ENCODE measurements at regions not wholly inside any gene's neighbourhood (a gene's known extent, or its start where the extent isn't known, plus 50 kb on each side); places are given as distances from the start of the nearest gene placed in this dataset.

- CTCF ChIA-PET, result interaction anchor here (0.7 to 0.9 kb wide), 2 partner anchors 15 to 101 kb away, joined by 3 to 5 read pairs; no protein-coding TSS in a partner anchor
- DNase-seq (ENCODE audit: low read depth, low spot score) (no peak), FAIRE-seq (no peak)
- intact Hi-C loops (cut with micrococcal nuclease) (no loop called here), dilution Hi-C loops (cut with MboI; ENCODE audit: extremely low pct_ligation_motif_present, low sequenced_read_pairs) (no loop called here)
- H3K27me3 ChIP-seq (ENCODE audit: control insufficient read depth in 2 of 2, insufficient read depth in 2 of 2, low read length in 2 of 2), result no peaks in the 10 kb centered on the region
- H3K9me3 ChIP-seq (replicated peaks; ENCODE audit: control insufficient read depth, insufficient read depth, low read length), result no peaks in the 10 kb centered on the region
- no peaks in the 10 kb centered on the region for H3K79me2 ChIP-seq (ENCODE audit: control insufficient read depth, insufficient read depth, low read length)
- no peaks in the 10 kb centered on the region for H3K36me3 ChIP-seq (ENCODE audit: control insufficient read depth in 2 of 2, extremely low read depth in 1 of 2, insufficient read depth in 2 of 2, low read length in 2 of 2)
- TF ChIP-seq FOS (IDR thresholded peaks at IDR 0.05; ENCODE audit: borderline replicate concordance, insufficient read depth, low read length) (no peak), JUN (IDR thresholded peaks at IDR 0.05; ENCODE audit: borderline replicate concordance, insufficient read depth, insufficient read length, low read depth) (no peak), MYC (IDR thresholded peaks at IDR 0.05; ENCODE audit: low read depth, low read length) (no peak), POLR2A (IDR thresholded peaks at IDR 0.05; ENCODE audit: low read depth, low read length) (no peak)
- no peak overlapping the region for H3K4me3 ChIP-seq (replicated peaks in 1 of 3; ENCODE audit: insufficient read depth in 1 of 3, low read depth in 1 of 3, low read length in 3 of 3)
- no peaks in the 10 kb centered on the region for H3K9me1 ChIP-seq (replicated peaks; ENCODE audit: control insufficient read depth, extremely low read depth, insufficient read depth, low read length)
- no peak overlapping the region for H3K9ac ChIP-seq (replicated peaks; ENCODE audit: extremely low read depth, insufficient read depth, low read length)
- no TSS peak for BruUV-seq (replicated peaks)
- no peaks in the 10 kb centered on the region for H4K20me1 ChIP-seq (replicated peaks; ENCODE audit: control insufficient read depth, extremely low read depth, insufficient read depth, low read length)
- POLR2A ChIA-PET, result no interaction called here
- H3K4me1 ChIP-seq (ENCODE audit: control insufficient read depth, extremely low read depth, insufficient read depth, low read length), result no peaks in the 10 kb centered on the region
- no peak overlapping the region for H3K27ac ChIP-seq (ENCODE audit: insufficient read depth, low read depth, low read length)
- no peak overlapping the region for H2AFZ ChIP-seq (ENCODE audit: low read depth, low read length)
- no peak overlapping the region for H3K4me2 ChIP-seq (ENCODE audit: insufficient read depth, low read length)
Measured at GRCh38 chr5:50947906-50948683, 281.7 kb downstream of the PARP8 start.

GRCh38 chr5:50953290-50953689, 286.9 kb downstream of the PARP8 start:
- Histone ChIP-seq H4K20me1 (replicated peaks; ENCODE audit: control insufficient read depth, extremely low read depth, insufficient read depth, low read length) (no peaks in the 10 kb centered on the region), H3K9ac (replicated peaks; ENCODE audit: extremely low read depth, insufficient read depth, low read length) (no peak overlapping the region), H2AFZ (ENCODE audit: low read depth, low read length) (no peak overlapping the region), H3K4me1 (ENCODE audit: control insufficient read depth, extremely low read depth, insufficient read depth, low read length) (no peaks in the 10 kb centered on the region), H3K27ac (ENCODE audit: insufficient read depth, low read depth, low read length) (no peak overlapping the region), H3K79me2 (ENCODE audit: control insufficient read depth, insufficient read depth, low read length) (no peaks in the 10 kb centered on the region), H3K4me2 (ENCODE audit: insufficient read depth, low read length) (no peak overlapping the region), H3K9me3 (replicated peaks; ENCODE audit: control insufficient read depth, insufficient read depth, low read length) (no peaks in the 10 kb centered on the region), H3K4me3 (replicated peaks in 1 of 3; ENCODE audit: insufficient read depth in 1 of 3, low read depth in 1 of 3, low read length in 3 of 3) (no peak overlapping the region), H3K9me1 (replicated peaks; ENCODE audit: control insufficient read depth, extremely low read depth, insufficient read depth, low read length) (no peaks in the 10 kb centered on the region), H3K27me3 (ENCODE audit: control insufficient read depth in 2 of 2, insufficient read depth in 2 of 2, low read length in 2 of 2) (no peaks in the 10 kb centered on the region), H3K36me3 (ENCODE audit: control insufficient read depth in 2 of 2, extremely low read depth in 1 of 2, insufficient read depth in 2 of 2, low read length in 2 of 2) (no peaks in the 10 kb centered on the region)
- no peak for TF ChIP-seq CTCF (IDR thresholded peaks at IDR 0.05; ENCODE audit: extremely low read depth in 1 of 2, insufficient read depth in 1 of 2, low read depth in 1 of 2, low read length in 2 of 2)
- TF ChIP-seq JUN (IDR thresholded peaks at IDR 0.05; ENCODE audit: borderline replicate concordance, insufficient read depth, insufficient read length, low read depth), result no peak
- no peak for TF ChIP-seq EZH2 (IDR thresholded peaks at IDR 0.05; ENCODE audit: borderline replicate concordance, low read depth, low read length, severe bottlenecking)
- no peak for TF ChIP-seq MAX (IDR thresholded peaks at IDR 0.05; ENCODE audit: insufficient read depth, insufficient read length)
- TF ChIP-seq FOS (IDR thresholded peaks at IDR 0.05; ENCODE audit: borderline replicate concordance, insufficient read depth, low read length), result no peak
- TF ChIP-seq POLR2A (IDR thresholded peaks at IDR 0.05; ENCODE audit: low read depth, low read length), result no peak
- no peak for TF ChIP-seq MYC (IDR thresholded peaks at IDR 0.05; ENCODE audit: low read depth, low read length)
- TF ChIP-seq GATA2 (IDR thresholded peaks at IDR 0.05; ENCODE audit: insufficient read depth, insufficient read length, low read depth, low read length), result no peak
- no peak for TF ChIP-seq POLR2AphosphoS5 (IDR thresholded peaks at IDR 0.05; ENCODE audit: insufficient read depth, low read depth, low read length)
- DNase-seq (ENCODE audit: low read depth, low spot score), result no peak
- intact Hi-C loops (cut with micrococcal nuclease), result no loop called here
- dilution Hi-C loops (cut with MboI; ENCODE audit: extremely low pct_ligation_motif_present, low sequenced_read_pairs), result no loop called here
- ChIA-PET CTCF (interaction anchor here (2.3 kb wide), 1 partner anchor 10 kb away, joined by 9 read pairs; no protein-coding TSS in a partner anchor), POLR2A (no interaction called here)
- no TSS peak for BruUV-seq (replicated peaks)
- FAIRE-seq, result no peak

All from endothelial cell of umbilical vein (primary cell).